GM12878 (cell line): ENCODE measurements at regions not wholly inside any gene's neighbourhood (a gene's known extent, or its start where the extent isn't known, plus 50 kb on each side); places are given as distances from the start of the nearest gene placed in this dataset.

Experiments used
- ATAC-seq: fragments of 200-7000 bp; cut with Tn5 transposase; 3 replicates; pipeline ENCODE4 v1.9.1; 2020; ENCODE audit warnings: mild to moderate bottlenecking, moderate library complexity
- BruUV-seq: library from RNA; stranded (reverse); fragments of 400-500 nt; replicated peaks from 2 replicates; lab custom pipeline; 2021; lab: Mats Ljungman, UMichigan
- CTCF ChIA-PET: fragments of 300-600 bp; sonication (Branson Sonifier 250); formaldehyde crosslinking; extraction: SDS; loops from one replicate; lab custom pipeline; 2021; ENCODE audit warnings: inconsistent platforms; lab: Yijun Ruan, JAX
- POLR2A ChIA-PET: fragments of 350-600 bp; formaldehyde crosslinking; extraction: SDS; loops from one replicate; lab custom pipeline; 2021; ENCODE audit warnings: inconsistent platforms; lab: Charles Lee
- RAD21 ChIA-PET: fragments of 300-600 bp; sonication (Branson Sonifier 250); formaldehyde crosslinking; loops from one replicate; lab custom pipeline; 2023; ENCODE audit warnings: antibody characterized with exemption; ENCODE audit not compliant: unreplicated experiment; lab: Charles Lee
- SMC1A ChIA-PET: fragments of 300-600 bp; sonication (Branson Sonifier 250); formaldehyde crosslinking; loops from one replicate; lab custom pipeline; 2023; ENCODE audit not compliant: unreplicated experiment, uncharacterized antibody; lab: Charles Lee
- DNase-seq: peaks from one replicate; pipeline ENCODE4 v3.0.0-alpha.2; 2011; ENCODE audit warnings: low read depth, low spot score
- FAIRE-seq: peaks from 3 replicates; lab custom pipeline; 2011; peaks lifted over from hg19 to GRCh38; lab: Jason Lieb, UNC
- H2AFZ ChIP-seq: 2 replicates; pipeline ENCODE4 v1.6.0; 2011; ENCODE audit warnings: low read depth, low read length, control low read depth; ENCODE audit not compliant: control insufficient read depth
- H3K27ac ChIP-seq: 2 replicates; pipeline ENCODE4 v1.5.1; 2011; ENCODE audit warnings: control low read depth; ENCODE audit not compliant: control insufficient read depth, insufficient read depth
- H3K27me3 ChIP-seq, 2 experiments: replicated peaks in 1 of 2; 2 replicates each; pipeline versions ENCODE4 v1.6.0 to v1.6.1; 2011; ENCODE audit warnings: low read length in 1 of 2; ENCODE audit not compliant: control insufficient read depth in 2 of 2, insufficient read depth in 2 of 2
- H3K36me3 ChIP-seq, 2 experiments: 2 replicates each; pipeline ENCODE4 v1.5.1; 2011; ENCODE audit warnings: low read length in 1 of 2; ENCODE audit not compliant: control insufficient read depth in 2 of 2, insufficient read depth in 2 of 2
- H3K4me1 ChIP-seq: 2 replicates; pipeline ENCODE4 v1.6.1; 2011; ENCODE audit warnings: mild to moderate bottlenecking, low read length, moderate library complexity, mixed read lengths; ENCODE audit not compliant: control insufficient read depth, insufficient read depth
- H3K4me2 ChIP-seq: 2 replicates; pipeline ENCODE4 v1.6.0; 2011; ENCODE audit warnings: control low read depth; ENCODE audit not compliant: control insufficient read depth, insufficient read depth
- H3K4me3 ChIP-seq: fragments of 200-600 bp; sonication (generic); 2 replicates; pipeline ENCODE4 v1.5.1; 2016
- H3K79me2 ChIP-seq: 2 replicates; pipeline ENCODE4 v1.6.0; 2011; ENCODE audit warnings: low read length; ENCODE audit not compliant: control insufficient read depth, insufficient read depth
- H3K9ac ChIP-seq: 2 replicates; pipeline ENCODE4 v1.8.0; 2011; ENCODE audit warnings: low read length, control low read depth, mixed read lengths; ENCODE audit not compliant: control insufficient read depth, insufficient read depth
- H3K9me3 ChIP-seq: replicated peaks from 3 replicates; pipeline ENCODE4 v1.5.1; 2011; ENCODE audit warnings: mild to moderate bottlenecking, low read length; ENCODE audit not compliant: control insufficient read depth, insufficient read depth
- H4K20me1 ChIP-seq: 2 replicates; pipeline ENCODE4 v1.6.0; 2011; ENCODE audit not compliant: control insufficient read depth, insufficient read depth
- BMI1 ChIP-seq: fragments of 450-650 bp; IDR thresholded peaks from 2 replicates; pipeline ENCODE4 v1.6.1; 2016; ENCODE audit warnings: mild to moderate bottlenecking, moderate library complexity, borderline replicate concordance
- DPF2 ChIP-seq: fragments of 450-650 bp; IDR thresholded peaks from 2 replicates; pipeline ENCODE4 v1.6.1; 2017; ENCODE audit warnings: mild to moderate bottlenecking
- FOS ChIP-seq: IDR thresholded peaks from 3 replicates; pipeline ENCODE4 v1.6.1; 2011; ENCODE audit warnings: borderline replicate concordance; ENCODE audit not compliant: insufficient read length; ENCODE audit errors: extremely low read depth
- KDM1A ChIP-seq: fragments of 200-600 bp; sonication (generic); IDR thresholded peaks from 2 replicates; pipeline ENCODE4 v1.6.1; 2016; ENCODE audit warnings: borderline replicate concordance
- MTA2 ChIP-seq: fragments of 450-650 bp; IDR thresholded peaks from 2 replicates; pipeline ENCODE4 v1.6.1; 2016; ENCODE audit warnings: low read depth, mild to moderate bottlenecking, moderate library complexity
- MYB ChIP-seq: fragments of 150-350 bp; IDR thresholded peaks from 2 replicates; pipeline ENCODE4 v1.6.1; 2014; ENCODE audit warnings: mild to moderate bottlenecking, low read depth, low read length, borderline replicate concordance
- PRDM15 ChIP-seq: fragments of 450-650 bp; formaldehyde crosslinking; IDR thresholded peaks from 2 replicates; pipeline ENCODE4 v1.4.0; 2020; ENCODE audit warnings: mild to moderate bottlenecking, moderate library complexity
- RB1 ChIP-seq: fragments of 450-650 bp; formaldehyde crosslinking; IDR thresholded peaks from 2 replicates; pipeline ENCODE4 v1.6.1; 2017; ENCODE audit warnings: mild to moderate bottlenecking, borderline replicate concordance
- SMAD1 ChIP-seq: fragments of 450-650 bp; IDR thresholded peaks from 2 replicates; pipeline ENCODE4 v1.6.1; 2018; ENCODE audit warnings: mild to moderate bottlenecking, low read depth; ENCODE audit not compliant: partially characterized antibody
- SPI1 ChIP-seq: IDR thresholded peaks from 2 replicates; pipeline ENCODE4 v1.6.1; 2011; ENCODE audit warnings: low read depth, mild to moderate bottlenecking, low read length, moderate library complexity, borderline replicate concordance; ENCODE audit not compliant: insufficient read depth
- STAT3 ChIP-seq: IDR thresholded peaks from 2 replicates; pipeline ENCODE4 v1.6.1; 2011; ENCODE audit warnings: low read depth, low read length, improper control_type of control experiment
- SUPT20H ChIP-seq: IDR thresholded peaks from 2 replicates; pipeline ENCODE4 v1.6.1; 2011; ENCODE audit warnings: low read depth, mild to moderate bottlenecking, low read length, moderate library complexity, borderline replicate concordance; ENCODE audit not compliant: control insufficient read depth
- WGBS: methylation state at CpG from one replicate; pipeline ENCODE4 v1.1.6; 2016; ENCODE audit warnings: low lambda C conversion rate; ENCODE audit not compliant: insufficient replicate concordance, insufficient coverage; ENCODE audit errors: missing lambda C conversion rate; 5-methylcytosine and 5-hydroxymethylcytosine counted together
- in situ Hi-C: fragments of 300-500 bp; cut with MboI; formaldehyde crosslinking; loops from 9 replicates; pipeline ENCODE4 v1.14.3; 2018; ENCODE audit warnings: mixed read lengths
- intact Hi-C: fragments of 100-400 bp; cut with micrococcal nuclease; formaldehyde crosslinking; loops from one replicate; pipeline ENCODE4 v1.14.2; 2022; ENCODE audit not compliant: unreplicated experiment
- TF ChIP-seq, protein P1 (sequence below): IDR thresholded peaks from 2 replicates; pipeline ENCODE4 v1.6.1; 2012; ENCODE audit warnings: low read depth, low read length, improper control_type of control experiment
- TF ChIP-seq, protein P2 (sequence below): IDR thresholded peaks from 2 replicates; pipeline ENCODE4 v1.6.1; 2012; ENCODE audit warnings: mild to moderate bottlenecking, low read depth, low read length
- TF ChIP-seq, protein P3 (sequence below): fragments of 450-650 bp; IDR thresholded peaks from 2 replicates; pipeline ENCODE4 v1.6.1; 2014; ENCODE audit warnings: mild to moderate bottlenecking

DNA sequence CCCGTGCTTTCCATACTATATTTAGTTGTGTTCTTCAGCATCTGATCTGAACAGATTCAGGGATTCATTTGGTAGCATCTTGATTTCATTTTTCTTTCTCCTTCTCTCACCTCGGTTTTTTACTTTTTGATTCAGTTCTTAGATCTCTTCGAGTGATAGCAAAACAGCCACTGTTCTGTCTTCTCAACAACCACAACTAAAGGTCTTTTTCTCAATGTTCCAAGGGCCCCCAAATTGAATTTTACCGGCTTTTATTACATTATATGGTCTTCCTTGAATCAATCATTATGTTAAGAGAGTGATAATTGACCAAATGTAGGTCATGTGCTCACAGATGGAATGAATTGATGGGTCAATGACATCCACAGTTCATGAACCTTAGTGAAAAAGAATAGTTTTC, 164.5 kb upstream of the LMNTD1 start:
- DNase-seq: no peak
- no TSS peak for BruUV-seq
- Histone ChIP-seq H3K27me3 (no peaks in the 10 kb centered on the region), H2AFZ (no peak overlapping the region), H3K36me3 (no peaks in the 10 kb centered on the region), H3K4me1 (peaks cover 13% of the 10 kb centered on the region), H3K4me2 (no peak overlapping the region), H3K27ac (no peak overlapping the region), H3K9ac (no peak overlapping the region), H3K9me3 (no peaks in the 10 kb centered on the region; the same call in 2 of the 3 replicates), H3K79me2 (no peaks in the 10 kb centered on the region), H4K20me1 (no peaks in the 10 kb centered on the region), H3K4me3 (no peak overlapping the region)
- POLR2A ChIA-PET: no interaction called here
- ATAC-seq: no peak
- CTCF ChIA-PET: no interaction called here
- in situ Hi-C loops (no loop called here), intact Hi-C loops (loop anchor here (10.0 kb wide), 1 partner anchor 493 kb away; no protein-coding TSS in a partner anchor)
- SMC1A ChIA-PET: no interaction called here
- no peak for FAIRE-seq
- no peak for TF ChIP-seq PRDM15 (CRISPR knock-in tag)
- TF ChIP-seq RB1: no peak
- no peak for TF ChIP-seq MYB
- TF ChIP-seq, protein P1, sequence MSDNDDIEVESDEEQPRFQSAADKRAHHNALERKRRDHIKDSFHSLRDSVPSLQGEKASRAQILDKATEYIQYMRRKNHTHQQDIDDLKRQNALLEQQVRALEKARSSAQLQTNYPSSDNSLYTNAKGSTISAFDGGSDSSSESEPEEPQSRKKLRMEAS: no peak
- no peak for TF ChIP-seq STAT3
- no peak for TF ChIP-seq BMI1
- TF ChIP-seq DPF2: no peak
- TF ChIP-seq KDM1A: no peak
- TF ChIP-seq SPI1: no peak
- TF ChIP-seq FOS: no peak
- TF ChIP-seq MTA2: no peak
- TF ChIP-seq SUPT20H: no peak
- TF ChIP-seq, protein P2, sequence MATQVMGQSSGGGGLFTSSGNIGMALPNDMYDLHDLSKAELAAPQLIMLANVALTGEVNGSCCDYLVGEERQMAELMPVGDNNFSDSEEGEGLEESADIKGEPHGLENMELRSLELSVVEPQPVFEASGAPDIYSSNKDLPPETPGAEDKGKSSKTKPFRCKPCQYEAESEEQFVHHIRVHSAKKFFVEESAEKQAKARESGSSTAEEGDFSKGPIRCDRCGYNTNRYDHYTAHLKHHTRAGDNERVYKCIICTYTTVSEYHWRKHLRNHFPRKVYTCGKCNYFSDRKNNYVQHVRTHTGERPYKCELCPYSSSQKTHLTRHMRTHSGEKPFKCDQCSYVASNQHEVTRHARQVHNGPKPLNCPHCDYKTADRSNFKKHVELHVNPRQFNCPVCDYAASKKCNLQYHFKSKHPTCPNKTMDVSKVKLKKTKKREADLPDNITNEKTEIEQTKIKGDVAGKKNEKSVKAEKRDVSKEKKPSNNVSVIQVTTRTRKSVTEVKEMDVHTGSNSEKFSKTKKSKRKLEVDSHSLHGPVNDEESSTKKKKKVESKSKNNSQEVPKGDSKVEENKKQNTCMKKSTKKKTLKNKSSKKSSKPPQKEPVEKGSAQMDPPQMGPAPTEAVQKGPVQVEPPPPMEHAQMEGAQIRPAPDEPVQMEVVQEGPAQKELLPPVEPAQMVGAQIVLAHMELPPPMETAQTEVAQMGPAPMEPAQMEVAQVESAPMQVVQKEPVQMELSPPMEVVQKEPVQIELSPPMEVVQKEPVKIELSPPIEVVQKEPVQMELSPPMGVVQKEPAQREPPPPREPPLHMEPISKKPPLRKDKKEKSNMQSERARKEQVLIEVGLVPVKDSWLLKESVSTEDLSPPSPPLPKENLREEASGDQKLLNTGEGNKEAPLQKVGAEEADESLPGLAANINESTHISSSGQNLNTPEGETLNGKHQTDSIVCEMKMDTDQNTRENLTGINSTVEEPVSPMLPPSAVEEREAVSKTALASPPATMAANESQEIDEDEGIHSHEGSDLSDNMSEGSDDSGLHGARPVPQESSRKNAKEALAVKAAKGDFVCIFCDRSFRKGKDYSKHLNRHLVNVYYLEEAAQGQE: no peak
- TF ChIP-seq, protein P3, sequence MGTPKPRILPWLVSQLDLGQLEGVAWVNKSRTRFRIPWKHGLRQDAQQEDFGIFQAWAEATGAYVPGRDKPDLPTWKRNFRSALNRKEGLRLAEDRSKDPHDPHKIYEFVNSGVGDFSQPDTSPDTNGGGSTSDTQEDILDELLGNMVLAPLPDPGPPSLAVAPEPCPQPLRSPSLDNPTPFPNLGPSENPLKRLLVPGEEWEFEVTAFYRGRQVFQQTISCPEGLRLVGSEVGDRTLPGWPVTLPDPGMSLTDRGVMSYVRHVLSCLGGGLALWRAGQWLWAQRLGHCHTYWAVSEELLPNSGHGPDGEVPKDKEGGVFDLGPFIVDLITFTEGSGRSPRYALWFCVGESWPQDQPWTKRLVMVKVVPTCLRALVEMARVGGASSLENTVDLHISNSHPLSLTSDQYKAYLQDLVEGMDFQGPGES: no peak
- no peak for TF ChIP-seq SMAD1
- 58% methylated on average over 4 of the region's 4 CpGs for WGBS
- RAD21 ChIA-PET: no interaction called here
